Embryonic facial prominence (tissue), 1 donor: ENCODE measurements at regions not wholly inside any gene's neighbourhood (a gene's known extent, or its start where the extent isn't known, plus 50 kb on each side); places are given as distances from the start of the nearest gene placed in this dataset.

Source experiments
- DNase-seq: peaks from one replicate; pipeline ENCODE4 v3.0.0-alpha.2; 2016; ENCODE audit errors: extremely low spot score

GRCh38 chr9:129270205-129270604 is 92.1 kb upstream of the IER5L start:
- DNase-seq, result no peak

- no peak for DNase-seq
Measured at GRCh38 chr9:129267141-129267540, 89.1 kb upstream of the IER5L start.

- DNase-seq, result no peak
Measured at GRCh38 chr9:129266536-129266935, 88.5 kb upstream of the IER5L start.

- no peak for DNase-seq
Measured at GRCh38 chr9:129264388-129264787, 86.3 kb upstream of the IER5L start.

- DNase-seq, result no peak
Measured at GRCh38 chr9:129263836-129264235, 85.8 kb upstream of the IER5L start.

GRCh38 chr9:129262261-129262660 is 84.2 kb upstream of the IER5L start:
- no peak for DNase-seq

GRCh38 chr9:129259375-129259774 is 81.3 kb upstream of the IER5L start:
- DNase-seq, result no peak

GRCh38 chr9:129258823-129259301 is 80.8 kb upstream of the IER5L start:
- DNase-seq, result no peak

- DNase-seq, result peak; percentile 67
Measured at GRCh38 chr9:129258124-129258822, 80.2 kb upstream of the IER5L start.

GRCh38 chr9:129256959-129257713 is 79.1 kb upstream of the IER5L start:
- no peak for DNase-seq

- DNase-seq, result no peak
Measured at GRCh38 chr9:129254566-129255287, 76.7 kb upstream of the IER5L start.

GRCh38 chr9:129253803-129254381 is 75.8 kb upstream of the IER5L start:
- no peak for DNase-seq

- no peak for DNase-seq
Measured at GRCh38 chr9:129252937-129253802, 75.1 kb upstream of the IER5L start.

GRCh38 chr9:129250786-129251185 is 72.7 kb upstream of the IER5L start:
- no peak for DNase-seq

GRCh38 chr9:129247285-129248153 is 69.5 kb upstream of the IER5L start:
- DNase-seq, result no peak

GRCh38 chr9:129245276-129245675 is 67.2 kb upstream of the IER5L start:
- no peak for DNase-seq

- DNase-seq, result no peak
Measured at GRCh38 chr9:129242971-129243561, 65.0 kb upstream of the IER5L start.

- DNase-seq, result no peak
Measured at GRCh38 chr9:129242191-129242941, 64.3 kb upstream of the IER5L start.

- DNase-seq, result no peak
Measured at GRCh38 chr9:129241725-129242124, 63.7 kb upstream of the IER5L start.
